GM18511 (cell line): ENCODE measurements at regions not wholly inside any gene's neighbourhood (a gene's known extent, or its start where the extent isn't known, plus 50 kb on each side); places are given as distances from the start of the nearest gene placed in this dataset.
"Not testable (repeated sequence)": the region's sequence is repeated elsewhere in the genome, so short reads cannot be mapped to it uniquely, and the experiment has no call there.

ENCODE experiments used
- ATAC-seq: cut with Tn5 transposase; IDR thresholded peaks from one replicate; pipeline ENCODE4 v1.9.1; 2021; ENCODE audit warnings: mild to moderate bottlenecking, moderate library complexity; ENCODE audit not compliant: unreplicated experiment

DNA sequence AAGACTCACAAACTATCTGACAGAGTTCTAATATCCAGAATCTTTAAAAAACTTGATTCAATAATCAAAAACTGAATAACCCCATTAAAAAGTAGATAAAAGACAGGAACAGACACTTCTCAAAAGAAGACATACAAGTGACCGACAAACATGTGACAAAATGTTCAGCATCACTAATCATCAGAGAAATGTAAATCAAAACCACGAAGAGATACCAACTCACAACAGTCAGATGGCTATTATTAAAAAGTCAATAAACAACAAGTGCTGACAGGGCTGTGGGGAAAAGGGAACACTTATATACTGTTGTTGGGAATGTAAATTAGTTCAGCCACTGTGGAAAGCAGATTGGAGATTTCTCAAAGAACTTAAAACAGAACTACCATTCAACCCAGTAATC is 138.1 kb upstream of the RASGEF1B start:
- ATAC-seq, result no peak

DNA sequence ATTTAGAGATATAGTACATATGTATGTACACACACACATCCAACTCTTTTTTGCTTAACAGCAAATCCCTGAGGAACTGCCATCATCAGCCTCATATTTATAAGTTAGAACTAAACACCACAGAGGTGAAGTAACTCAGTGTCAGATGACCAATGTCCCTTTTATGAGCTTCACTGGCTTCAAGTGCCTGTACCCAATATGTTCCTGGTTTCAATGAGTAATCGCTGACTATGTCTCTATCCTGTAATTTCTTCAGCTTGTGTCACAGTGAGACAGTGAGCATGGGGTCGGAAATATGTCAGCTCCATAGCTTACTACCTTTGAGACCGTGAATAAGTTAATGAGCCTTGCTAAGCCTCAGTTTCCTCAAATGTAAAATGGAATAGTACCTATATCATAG is 136.2 kb upstream of the RASGEF1B start:
- no peak for ATAC-seq

DNA sequence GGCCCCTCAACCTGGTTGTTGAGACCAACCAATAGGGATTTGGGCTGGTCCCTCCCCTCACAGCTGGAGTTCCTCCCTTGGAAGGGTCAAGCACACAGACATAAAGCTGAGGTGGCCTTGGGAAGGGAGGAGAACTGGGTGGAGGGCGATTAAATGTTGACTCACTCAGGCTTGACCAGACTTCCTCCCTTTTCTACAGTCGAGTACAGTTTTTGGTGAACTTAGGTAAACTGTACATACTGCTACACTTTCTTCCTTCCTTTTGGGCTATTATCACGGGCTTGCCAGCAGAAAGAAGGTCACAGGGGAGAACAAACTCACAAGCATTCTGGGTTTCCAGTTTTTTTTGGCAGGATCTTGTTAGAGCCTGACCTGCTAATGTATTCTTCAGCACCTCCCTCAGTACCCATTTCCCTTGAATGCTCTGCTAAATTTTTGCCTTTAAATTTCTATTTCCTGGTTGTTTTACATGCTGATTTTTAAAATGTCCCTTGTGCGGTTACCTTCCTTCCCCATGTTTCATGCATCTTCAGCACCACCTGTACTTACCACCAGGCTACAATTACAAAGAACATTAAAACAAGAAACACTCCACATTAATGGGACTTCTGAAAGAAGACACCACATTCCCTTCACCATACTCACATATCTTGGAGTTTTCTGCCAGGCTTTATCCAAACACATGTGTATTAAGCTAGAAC is 135.2 kb upstream of the RASGEF1B start:
- no peak for ATAC-seq

DNA sequence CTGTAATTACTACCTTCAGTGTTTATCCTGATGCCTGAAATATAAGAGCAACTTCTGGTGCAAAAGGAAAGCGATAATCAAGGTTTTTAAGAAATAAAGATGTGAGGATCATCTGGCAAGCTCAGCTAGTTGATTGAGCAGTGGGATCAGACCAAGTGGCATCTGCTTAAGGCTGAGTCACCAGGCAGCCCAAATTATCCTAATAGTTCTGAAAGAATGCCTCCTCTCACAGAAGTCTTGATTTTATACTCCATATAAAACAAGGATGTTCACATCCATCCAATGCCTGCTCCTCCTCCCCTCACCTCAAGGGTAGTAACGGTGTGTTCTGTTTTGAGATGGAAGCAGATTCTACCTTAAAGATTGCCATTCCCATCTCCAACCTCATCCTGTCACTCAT is 134.5 kb upstream of the RASGEF1B start:
- no peak for ATAC-seq

DNA sequence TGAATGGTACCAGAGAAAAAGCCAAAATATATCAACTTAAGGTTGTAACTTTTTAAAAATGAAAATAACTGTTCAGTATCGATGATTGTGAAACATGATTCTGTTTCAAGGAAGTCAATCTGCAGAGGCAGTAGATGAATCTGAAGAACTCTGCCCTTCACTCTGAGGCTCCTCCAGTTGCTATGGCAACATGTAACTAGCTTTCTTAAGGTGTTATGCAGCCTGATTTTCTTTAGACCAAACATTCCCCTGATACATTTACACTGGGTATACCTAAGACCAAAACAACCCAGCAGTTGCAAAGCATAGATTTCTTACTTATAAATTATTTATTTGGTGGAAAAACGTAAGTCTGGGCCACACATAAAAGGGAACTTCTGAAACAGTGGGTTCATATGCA is 133.6 kb upstream of the RASGEF1B start:
- no peak for ATAC-seq

DNA sequence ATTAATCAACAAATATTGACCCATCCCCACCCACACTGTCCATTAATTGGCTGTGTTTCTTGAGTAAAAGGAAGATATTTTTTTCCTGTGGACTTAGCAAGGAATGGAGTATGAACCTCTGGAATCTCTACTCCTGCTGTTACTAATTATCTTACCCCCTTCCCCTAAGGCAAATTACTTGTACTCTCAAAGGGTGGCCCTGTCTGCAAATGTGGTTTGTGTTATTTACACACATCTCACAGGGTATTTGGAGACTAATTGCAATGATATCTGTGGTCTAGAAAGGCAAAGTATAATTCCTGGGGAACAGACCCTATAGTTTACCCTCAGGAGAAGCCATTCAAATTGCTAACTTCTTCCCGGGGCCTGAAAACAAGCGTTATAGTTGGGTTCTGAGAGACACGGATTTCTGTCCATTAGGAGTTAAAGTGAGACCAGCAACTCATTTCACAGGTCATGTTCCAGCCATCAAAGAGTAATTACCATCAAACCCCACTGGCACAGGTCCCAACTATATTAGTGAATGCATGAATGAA is 133.0 kb upstream of the RASGEF1B start:
- no peak for ATAC-seq

DNA sequence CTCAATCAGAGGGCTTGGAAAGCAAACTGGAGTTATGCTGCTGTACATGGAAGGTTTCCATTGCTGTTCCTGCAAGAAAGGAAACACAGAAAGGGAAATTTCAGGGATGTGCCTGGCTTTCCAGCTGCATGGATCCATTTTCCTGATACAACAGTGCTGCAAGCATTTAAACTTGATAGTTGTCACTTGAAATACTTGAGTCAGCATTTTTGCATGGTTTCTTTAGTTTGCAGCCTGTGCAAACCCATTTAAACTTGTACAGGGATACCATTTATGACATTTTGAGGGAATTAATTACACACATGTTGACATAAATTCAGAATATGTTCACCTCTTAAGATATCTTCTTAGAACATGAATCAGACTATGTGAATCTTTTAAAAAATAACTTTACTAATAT is 131.1 kb upstream of the RASGEF1B start:
- no peak for ATAC-seq

DNA sequence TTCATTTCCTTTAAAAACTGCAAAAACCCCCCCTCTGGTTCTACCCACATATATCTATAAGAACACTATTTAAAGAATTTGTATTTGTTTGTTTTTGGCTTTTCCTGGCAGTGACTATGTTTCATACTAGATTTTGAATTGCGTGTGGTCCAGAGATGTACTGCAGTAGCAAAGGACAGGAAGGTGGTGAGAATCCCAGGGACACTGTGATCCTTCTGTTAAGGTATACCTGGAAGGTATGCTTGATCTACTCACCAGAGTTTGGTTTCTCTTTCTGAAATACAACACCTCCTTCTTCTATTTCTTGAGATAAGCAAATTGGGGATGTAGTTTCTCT is 129.6 kb upstream of the RASGEF1B start:
- ATAC-seq, result no peak

DNA sequence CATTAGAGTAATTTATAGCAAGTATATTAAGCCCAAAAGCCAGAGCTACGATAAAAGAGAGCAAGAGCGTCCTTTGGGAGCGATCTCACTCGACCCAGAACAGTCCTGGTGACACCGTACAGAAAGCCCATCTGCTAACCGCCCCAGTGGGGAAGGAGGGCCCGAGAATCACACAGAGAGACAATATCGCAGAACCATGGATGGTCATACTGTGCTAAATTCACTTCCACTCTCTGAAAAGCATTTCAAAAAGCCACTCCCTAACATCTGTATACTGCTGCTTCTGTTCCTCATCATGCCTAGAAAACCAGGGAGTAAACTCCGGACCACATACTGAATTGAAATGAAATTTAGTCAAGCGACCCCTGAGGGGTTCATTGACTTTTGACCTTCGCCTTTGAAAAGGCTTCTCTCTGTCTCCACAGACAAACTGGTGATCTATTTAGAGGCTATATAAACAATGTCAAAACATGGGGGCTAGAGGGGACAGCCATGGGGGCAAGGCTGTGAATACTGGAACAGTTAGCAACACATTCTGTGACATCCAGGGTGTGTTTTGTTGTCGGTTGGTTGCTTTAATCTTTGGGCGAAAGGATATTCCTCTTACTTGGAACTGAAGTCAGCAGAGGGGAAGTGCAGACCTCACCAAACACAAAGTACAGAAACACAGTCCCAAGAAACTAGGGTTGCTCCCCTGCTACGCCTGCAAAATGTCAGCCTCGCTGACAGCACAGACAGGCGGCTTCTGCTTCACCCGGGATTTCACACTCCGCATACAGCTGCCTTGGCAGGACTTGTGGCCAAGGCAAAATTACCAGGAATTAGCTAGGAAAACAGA is 129.0 kb upstream of the RASGEF1B start:
- ATAC-seq, result no peak

DNA sequence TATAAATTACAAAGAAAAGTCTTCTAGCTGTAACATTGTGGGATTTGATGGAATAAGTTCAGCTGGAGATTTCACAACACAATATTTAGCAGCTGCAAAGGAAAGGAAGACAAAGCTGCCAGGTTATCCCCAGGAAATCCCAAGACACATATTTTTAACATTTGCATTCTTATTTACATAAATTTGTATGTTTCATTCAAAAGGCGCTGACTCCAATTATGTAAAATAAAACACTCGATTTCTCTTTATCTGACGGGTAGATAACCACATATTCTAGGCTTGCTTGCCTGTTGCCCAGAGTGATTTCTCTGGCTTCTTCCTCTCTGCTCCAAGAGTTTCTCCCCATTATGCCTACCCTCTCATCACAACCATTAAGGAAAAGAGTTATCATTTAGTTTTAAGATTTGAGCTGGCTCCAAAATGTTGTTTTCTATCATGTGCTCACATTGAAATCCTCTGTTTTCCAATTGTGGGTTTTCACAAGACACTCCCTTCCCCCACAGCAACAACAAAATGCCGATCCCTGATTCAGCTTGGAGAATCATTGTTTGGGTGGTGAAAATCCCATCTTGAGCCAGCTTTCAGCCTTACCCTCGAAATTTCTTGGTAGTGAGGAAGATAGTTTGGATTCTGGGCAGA is 128.2 kb upstream of the RASGEF1B start:
- no peak for ATAC-seq

DNA sequence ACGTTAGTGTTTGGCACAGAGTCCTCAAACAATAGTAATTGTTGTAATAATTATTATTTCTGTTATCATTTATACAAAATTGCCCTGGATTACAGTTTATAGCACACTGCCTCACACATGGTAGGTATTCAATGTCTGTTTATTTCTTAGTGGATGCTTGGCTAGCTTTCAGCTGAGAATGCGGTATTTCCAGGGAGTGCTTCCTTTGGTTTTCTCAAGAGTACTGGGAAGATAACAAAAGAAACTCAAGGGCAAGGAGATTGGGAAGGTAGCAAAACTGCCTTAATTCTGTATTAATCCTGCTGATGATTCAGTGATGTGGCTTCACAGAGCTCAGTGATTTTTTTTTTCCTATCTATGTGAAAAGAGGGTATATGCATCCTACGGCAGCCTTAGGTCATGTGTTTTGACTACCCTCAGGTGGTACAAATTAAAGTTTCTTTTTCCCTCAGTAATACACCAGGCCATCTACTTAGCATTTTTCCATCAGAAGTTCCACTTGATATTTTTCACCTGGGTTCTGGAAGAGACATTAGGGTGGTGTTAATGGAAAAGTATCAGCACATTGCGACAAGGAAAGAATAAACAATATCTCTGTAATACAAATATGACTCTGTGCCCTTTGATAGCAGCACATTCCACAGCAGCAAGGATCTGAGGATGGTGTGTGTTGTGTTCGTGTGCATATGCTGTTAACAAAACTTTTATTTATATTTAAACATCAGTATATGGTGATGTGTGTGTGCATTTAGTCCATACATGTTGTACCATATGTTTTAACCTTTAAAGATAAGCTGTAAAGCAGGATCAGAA is 124.3 kb upstream of the RASGEF1B start:
- ATAC-seq, result no peak

DNA sequence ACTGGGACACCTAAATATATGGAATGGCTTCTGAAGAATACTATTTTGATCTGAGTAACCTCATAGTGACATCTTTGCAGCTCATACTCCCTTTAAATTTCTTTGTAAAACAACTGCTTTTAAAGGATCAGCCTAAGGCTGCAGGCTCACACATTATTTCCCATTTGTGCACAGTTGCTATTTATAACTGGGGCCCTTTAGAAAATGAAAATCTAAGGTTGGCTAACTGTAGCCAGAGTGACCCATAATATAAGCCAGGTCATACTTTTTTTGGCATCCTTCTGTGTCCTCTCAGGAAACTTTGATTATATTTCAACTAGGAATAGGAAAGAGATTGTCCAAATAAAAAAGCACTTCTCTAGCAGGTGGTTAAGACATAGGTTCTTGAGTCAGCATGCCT is 123.6 kb upstream of the RASGEF1B start:
- no peak for ATAC-seq

DNA sequence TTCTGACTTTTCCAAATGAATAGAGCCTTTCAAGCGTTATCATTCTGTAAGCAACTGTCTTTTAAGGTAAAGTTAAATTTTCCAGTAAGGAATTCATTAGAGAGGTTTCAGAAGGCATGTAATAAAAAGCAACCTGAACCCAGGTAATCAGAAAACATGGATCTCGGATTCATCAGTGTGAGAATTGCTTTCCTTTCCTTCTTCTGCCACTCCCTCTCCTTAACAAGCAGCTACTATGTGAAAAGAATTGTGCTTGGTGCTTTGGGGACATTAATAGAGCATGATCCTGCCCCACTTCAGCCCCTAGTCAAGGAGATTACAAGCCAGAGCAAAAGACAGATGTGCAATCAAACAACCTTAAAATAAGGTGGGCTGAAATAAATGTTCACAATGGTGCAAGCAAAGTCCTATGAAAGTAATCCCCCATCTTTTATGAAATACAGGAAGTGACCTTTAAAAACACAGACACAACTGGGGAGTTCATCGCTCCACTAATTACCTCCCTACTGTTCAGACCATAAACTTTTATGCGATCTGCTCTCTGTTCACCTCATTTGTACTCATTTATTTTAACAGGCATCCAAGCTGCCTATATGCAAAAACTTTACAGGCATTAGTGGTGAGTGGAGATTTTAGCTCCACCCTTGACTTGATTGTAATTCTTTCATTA is 122.9 kb upstream of the RASGEF1B start:
- ATAC-seq, result no peak

DNA sequence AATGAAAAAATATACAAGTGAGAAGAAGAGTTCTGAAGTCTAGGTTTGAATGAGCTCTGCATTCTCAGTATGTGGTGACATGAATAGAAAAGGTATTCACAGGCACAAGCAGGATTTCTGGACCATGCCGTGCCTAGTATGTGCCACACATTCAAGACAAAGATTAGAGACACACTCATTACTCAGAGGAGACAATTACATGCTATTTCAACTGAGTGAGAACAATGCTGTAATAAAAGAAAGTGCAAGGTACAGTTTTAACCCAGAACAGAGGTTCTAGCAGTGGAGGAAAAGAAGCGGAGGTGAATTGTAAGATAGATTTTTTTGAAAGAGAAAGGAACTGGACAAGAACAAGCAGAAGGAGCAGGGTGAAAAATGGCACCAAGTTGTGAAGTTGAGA is 121.0 kb upstream of the RASGEF1B start:
- no peak for ATAC-seq

DNA sequence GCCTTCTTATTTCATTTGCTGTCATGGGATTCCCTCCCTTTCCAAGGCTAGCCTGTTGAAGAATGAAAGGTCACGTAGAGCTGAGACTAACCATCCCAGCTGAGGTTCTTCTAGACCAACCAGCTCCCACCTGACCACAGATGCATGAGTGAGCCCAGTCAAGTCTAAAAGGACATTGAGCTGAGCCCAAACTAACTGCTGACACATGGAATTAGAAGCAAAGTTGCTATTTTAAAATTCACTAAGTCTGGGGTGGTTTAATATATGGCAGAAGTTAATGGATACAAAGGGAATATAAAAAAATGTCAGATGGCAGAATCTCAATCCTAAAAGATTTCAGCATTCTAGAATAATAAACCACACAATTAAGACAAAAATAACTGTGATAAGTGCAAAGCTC is 118.9 kb upstream of the RASGEF1B start:
- ATAC-seq, result no peak

DNA sequence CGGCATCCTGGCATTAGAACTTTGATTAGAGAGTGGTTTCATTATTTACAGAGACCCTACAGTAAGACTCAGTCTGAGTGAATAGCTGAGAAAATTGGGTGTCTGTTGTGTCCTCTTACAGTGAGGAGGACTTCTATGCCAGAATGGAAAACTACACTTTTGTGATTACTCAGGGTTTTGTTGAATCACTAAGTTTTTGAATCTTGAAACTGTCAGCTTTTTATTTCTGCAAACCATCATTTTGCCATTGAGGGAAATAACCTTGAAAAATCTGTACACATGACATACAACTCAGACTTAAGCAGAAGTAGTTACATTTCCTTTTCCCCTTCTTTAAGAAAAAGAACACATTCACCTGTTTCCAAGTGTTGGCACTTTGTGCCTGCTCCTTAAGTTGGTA is 117.6 kb upstream of the RASGEF1B start:
- ATAC-seq, result no peak

DNA sequence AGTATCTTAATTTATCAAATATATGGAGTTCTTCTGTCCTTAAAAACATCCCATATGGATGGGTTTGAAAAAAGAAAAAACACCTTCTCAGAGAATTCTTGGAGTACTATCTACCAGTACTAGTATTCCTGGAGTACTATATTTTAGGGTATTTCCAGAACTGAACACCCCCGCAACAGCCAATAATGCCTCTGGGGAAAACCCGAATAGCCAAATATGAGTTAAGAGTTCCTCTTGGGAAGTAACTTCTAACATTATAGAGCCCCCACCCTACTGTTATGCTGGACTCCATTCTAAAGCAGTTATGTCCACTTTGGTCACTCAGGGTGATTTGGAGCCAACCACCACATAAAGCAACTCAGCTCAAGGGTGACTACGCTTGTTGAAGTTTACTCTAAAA is 115.0 kb upstream of the RASGEF1B start:
- no peak for ATAC-seq

DNA sequence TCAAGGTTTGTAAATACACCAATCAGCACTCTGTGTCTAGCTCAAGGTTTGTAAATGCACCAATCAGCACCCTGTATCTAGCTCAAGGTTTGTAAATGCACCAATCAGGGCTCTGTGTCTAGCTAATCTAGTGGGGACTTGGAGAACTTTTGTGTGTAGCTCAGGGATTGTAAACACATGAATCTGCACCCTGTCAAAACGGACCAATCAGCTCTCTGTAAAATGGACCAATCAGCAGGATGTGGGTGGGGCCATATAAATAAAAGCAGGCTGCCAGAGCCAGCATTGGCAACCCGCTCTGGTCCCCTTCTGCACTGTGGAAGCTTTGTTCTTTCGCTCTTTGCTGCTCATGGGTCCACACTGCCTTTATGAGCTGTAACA is 109.3 kb upstream of the RASGEF1B start:
- ATAC-seq, result not testable (repeated sequence)

DNA sequence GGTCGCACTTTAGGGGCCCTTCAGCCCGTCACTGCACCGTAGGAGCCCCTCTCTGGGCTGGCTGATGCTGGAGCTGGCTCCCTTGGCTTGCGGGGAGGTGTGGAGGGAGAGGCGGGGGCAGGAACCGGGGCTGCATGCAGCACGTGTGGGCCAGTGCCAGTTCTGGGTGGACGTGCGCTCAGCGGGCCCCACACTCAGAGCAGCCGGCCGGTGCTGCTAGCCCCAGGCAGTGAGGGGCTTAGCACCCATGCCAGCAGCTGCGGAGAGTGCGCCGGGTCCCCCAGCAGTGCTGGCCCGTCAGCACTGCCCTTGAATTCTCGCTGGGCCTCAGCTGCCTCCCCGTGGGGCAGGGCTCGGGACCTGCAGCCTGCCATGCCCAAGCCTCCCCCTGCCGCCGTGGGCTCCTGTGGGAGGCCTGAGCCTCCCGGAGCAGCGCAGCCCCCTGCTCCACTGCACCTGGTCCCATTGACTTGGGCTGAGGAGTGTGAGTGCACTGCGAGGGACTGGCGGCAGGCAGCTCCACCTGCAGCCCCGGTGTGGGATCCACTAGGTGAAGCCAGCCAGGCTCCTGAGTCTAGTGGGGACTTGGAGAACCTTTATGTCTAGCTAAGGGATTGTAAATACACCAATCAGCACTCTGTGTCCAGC is 108.8 kb upstream of the RASGEF1B start:
- no peak for ATAC-seq

DNA sequence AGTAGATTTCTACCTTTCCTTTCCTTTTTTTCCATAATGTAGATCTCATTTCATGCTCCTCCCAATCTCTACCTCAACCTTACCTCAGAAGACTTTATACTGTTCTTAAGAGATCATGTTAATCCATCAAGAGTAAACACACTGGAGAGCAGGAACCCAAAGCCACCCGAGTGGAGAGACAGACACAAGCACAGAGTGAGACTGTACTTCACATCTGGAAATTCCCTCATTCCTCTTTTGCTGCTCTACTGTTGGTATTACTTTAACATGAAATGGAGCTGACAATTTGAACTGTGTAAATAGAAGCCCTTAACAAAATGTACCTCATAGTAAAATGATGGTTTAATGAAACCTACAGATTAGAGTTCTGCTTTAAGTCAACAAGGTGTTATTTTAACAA is 105.7 kb upstream of the RASGEF1B start:
- no peak for ATAC-seq
